ENCODE measurements at regions not wholly inside any gene's neighbourhood (a gene's known extent, or its start where the extent isn't known, plus 50 kb on each side); places are given as distances from the start of the nearest gene placed in this dataset.

DNA sequence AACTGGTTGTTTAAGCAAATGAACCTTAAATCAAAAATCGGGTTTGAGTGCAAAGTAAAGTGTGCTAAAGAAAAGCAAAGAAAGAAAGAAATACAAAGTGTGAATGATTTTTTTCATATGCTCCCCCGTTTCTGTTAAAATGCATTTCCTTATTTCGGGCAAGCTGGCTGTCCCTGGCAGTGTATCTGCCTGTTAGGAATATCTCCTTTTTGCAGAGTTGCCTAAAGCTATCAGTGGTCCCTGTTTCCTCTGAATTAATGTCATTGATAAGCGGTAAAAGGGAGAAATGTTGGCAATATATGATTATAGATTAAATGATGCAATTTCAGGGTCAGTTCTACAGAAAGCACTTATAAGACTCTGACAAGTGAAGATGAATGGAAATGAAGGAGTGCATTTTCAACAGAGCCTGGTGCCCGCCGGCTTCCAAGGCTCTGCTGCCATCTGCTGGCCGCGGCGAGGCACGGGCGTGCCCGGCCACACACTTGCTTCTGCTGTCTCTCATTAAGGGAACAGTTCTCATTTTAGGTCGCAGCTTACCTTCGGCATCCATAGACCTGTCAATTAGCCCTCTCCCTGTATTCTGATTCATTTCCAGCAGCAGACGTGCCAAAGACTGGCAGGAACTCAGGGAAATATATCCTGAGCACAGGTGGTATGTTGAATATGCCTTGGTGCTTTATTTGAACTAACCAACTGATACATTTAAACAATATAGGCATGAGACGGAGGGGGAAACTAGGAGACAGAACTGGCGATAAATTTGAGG, 381.9 kb downstream of the C6orf118 start:
- Histone ChIP-seq H4K20me1 (ENCODE audit: insufficient read depth, low read length, poor library complexity, severe bottlenecking) (no peaks in the 10 kb centered on the region), H3K27me3 (ENCODE audit: insufficient read depth, low read length, poor library complexity, severe bottlenecking) (no peaks in the 10 kb centered on the region), H3K4me3 (ENCODE audit: low read length, poor library complexity, severe bottlenecking) (no peak overlapping the region), H3K4me1 (ENCODE audit: insufficient read depth, low read length, poor library complexity, severe bottlenecking) (no peaks in the 10 kb centered on the region), H3K36me3 (ENCODE audit: insufficient read depth, low read length) (no peaks in the 10 kb centered on the region), H2AFZ (ENCODE audit: low read length) (no peak overlapping the region), H3K9me2 (replicated peaks; ENCODE audit: low read depth, low read length) (no peaks in the 10 kb centered on the region), H3F3A (ENCODE audit: low read depth) (no peaks in the 10 kb centered on the region), H3K9ac (ENCODE audit: low read depth, low read length, poor library complexity, severe bottlenecking) (no peak overlapping the region), H3K4me2 (ENCODE audit: low read depth, low read length, poor library complexity, severe bottlenecking) (no peak overlapping the region), H3K79me2 (ENCODE audit: insufficient read depth, low read length) (no peaks in the 10 kb centered on the region), H3K9me3 (ENCODE audit: insufficient read depth, low read depth, low read length) (no peaks in the 10 kb centered on the region)
- no peak for TF ChIP-seq EZH2phosphoT487 (IDR thresholded peaks at IDR 0.05; ENCODE audit: borderline replicate concordance)
- TF ChIP-seq CTCF (conservative IDR thresholded peaks at IDR 0.05; ENCODE audit: low read length): peak; percentile 98

GRCh38 chr6:164926686-164927085, 382.7 kb downstream of the C6orf118 start:
- H3K79me2 ChIP-seq (ENCODE audit: insufficient read depth, low read length): no peaks in the 10 kb centered on the region
- H3K9ac ChIP-seq (ENCODE audit: low read depth, low read length, poor library complexity, severe bottlenecking): no peak overlapping the region
- no peak overlapping the region for H3K4me3 ChIP-seq (ENCODE audit: low read length, poor library complexity, severe bottlenecking)
- H3K9me3 ChIP-seq (ENCODE audit: insufficient read depth, low read depth, low read length): no peaks in the 10 kb centered on the region
- no peaks in the 10 kb centered on the region for H3K4me1 ChIP-seq (ENCODE audit: insufficient read depth, low read length, poor library complexity, severe bottlenecking)
- no peaks in the 10 kb centered on the region for H3K27me3 ChIP-seq (ENCODE audit: insufficient read depth, low read length, poor library complexity, severe bottlenecking)
- no peaks in the 10 kb centered on the region for H3F3A ChIP-seq (ENCODE audit: low read depth)
- H2AFZ ChIP-seq (ENCODE audit: low read length): no peak overlapping the region
- TF ChIP-seq CTCF (conservative IDR thresholded peaks at IDR 0.05; ENCODE audit: low read length) (no peak), EZH2phosphoT487 (IDR thresholded peaks at IDR 0.05; ENCODE audit: borderline replicate concordance) (no peak)
- H3K9me2 ChIP-seq (replicated peaks; ENCODE audit: low read depth, low read length): no peaks in the 10 kb centered on the region
- H3K36me3 ChIP-seq (ENCODE audit: insufficient read depth, low read length): no peaks in the 10 kb centered on the region
- H4K20me1 ChIP-seq (ENCODE audit: insufficient read depth, low read length, poor library complexity, severe bottlenecking): no peaks in the 10 kb centered on the region
- no peak overlapping the region for H3K4me2 ChIP-seq (ENCODE audit: low read depth, low read length, poor library complexity, severe bottlenecking)

DNA sequence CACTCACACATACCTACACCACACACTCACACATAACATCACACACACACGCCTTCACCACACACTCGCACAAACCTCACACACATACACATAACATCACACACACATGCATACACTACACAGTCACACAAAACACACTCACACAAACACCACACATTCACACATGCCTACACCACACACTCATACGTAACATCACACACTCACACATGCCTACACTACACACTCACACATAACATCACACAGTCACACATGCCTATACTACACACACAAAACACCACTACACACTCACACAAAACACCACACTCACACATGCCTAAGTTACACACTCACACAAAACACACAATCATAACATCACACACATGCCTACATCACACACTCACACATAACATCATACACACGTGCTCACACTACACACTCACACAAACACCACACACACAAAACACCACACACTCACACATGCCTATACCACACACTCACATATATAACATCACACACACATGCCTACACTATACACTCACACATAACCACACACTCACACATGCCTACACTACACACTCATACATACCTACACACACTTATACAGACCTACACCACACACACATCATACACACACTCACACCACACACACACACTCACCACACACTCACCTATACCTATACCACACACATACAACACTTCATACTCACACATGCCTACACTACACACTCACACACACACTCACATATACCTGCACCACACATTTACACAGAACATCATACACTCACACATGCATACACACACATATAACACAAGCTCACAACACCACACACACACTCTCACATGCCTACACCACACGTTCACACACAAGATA, 383.5 kb downstream of the C6orf118 start:
- no peaks in the 10 kb centered on the region for H3K36me3 ChIP-seq (ENCODE audit: insufficient read depth, low read length)
- no peaks in the 10 kb centered on the region for H3K27me3 ChIP-seq (ENCODE audit: insufficient read depth, low read length, poor library complexity, severe bottlenecking)
- no peaks in the 10 kb centered on the region for H3K9me2 ChIP-seq (replicated peaks; ENCODE audit: low read depth, low read length)
- H3K4me1 ChIP-seq (ENCODE audit: insufficient read depth, low read length, poor library complexity, severe bottlenecking): no peaks in the 10 kb centered on the region
- no peak overlapping the region for H3K4me2 ChIP-seq (ENCODE audit: low read depth, low read length, poor library complexity, severe bottlenecking)
- no peak overlapping the region for H2AFZ ChIP-seq (ENCODE audit: low read length)
- TF ChIP-seq CTCF (conservative IDR thresholded peaks at IDR 0.05; ENCODE audit: low read length) (no peak), EZH2phosphoT487 (IDR thresholded peaks at IDR 0.05; ENCODE audit: borderline replicate concordance) (no peak)
- H3K4me3 ChIP-seq (ENCODE audit: low read length, poor library complexity, severe bottlenecking): no peak overlapping the region
- no peaks in the 10 kb centered on the region for H3F3A ChIP-seq (ENCODE audit: low read depth)
- H3K9me3 ChIP-seq (ENCODE audit: insufficient read depth, low read depth, low read length): no peaks in the 10 kb centered on the region
- no peak overlapping the region for H3K9ac ChIP-seq (ENCODE audit: low read depth, low read length, poor library complexity, severe bottlenecking)
- no peaks in the 10 kb centered on the region for H4K20me1 ChIP-seq (ENCODE audit: insufficient read depth, low read length, poor library complexity, severe bottlenecking)
- H3K79me2 ChIP-seq (ENCODE audit: insufficient read depth, low read length): no peaks in the 10 kb centered on the region
